ENCODE measurements at regions not wholly inside any gene's neighbourhood (a gene's known extent, or its start where the extent isn't known, plus 50 kb on each side); places are given as distances from the start of the nearest gene placed in this dataset.
"Not testable (repeated sequence)": the region's sequence is repeated elsewhere in the genome, so short reads cannot be mapped to it uniquely, and the experiment has no call there.

DNA sequence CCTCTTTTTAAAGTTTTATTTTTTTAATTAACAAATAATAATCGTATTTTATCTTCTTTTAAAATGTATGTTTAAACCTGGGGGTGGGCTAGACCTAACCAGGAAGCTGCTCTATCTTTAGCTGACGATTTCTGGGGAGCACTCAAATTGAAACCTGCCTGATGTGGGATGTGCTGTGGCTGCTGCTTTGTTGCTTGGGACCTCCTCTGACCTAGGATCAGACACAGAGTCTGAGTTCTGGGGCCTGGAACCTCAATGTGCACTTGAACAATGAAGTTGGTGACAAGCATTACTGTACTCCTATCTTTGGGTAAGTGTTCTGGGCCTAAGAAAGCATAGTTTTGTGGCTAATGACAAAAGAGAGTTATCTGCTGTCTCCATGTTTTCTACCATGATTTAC is 386.7 kb downstream of the DAD1 start:
- TF ChIP-seq, protein P1, sequence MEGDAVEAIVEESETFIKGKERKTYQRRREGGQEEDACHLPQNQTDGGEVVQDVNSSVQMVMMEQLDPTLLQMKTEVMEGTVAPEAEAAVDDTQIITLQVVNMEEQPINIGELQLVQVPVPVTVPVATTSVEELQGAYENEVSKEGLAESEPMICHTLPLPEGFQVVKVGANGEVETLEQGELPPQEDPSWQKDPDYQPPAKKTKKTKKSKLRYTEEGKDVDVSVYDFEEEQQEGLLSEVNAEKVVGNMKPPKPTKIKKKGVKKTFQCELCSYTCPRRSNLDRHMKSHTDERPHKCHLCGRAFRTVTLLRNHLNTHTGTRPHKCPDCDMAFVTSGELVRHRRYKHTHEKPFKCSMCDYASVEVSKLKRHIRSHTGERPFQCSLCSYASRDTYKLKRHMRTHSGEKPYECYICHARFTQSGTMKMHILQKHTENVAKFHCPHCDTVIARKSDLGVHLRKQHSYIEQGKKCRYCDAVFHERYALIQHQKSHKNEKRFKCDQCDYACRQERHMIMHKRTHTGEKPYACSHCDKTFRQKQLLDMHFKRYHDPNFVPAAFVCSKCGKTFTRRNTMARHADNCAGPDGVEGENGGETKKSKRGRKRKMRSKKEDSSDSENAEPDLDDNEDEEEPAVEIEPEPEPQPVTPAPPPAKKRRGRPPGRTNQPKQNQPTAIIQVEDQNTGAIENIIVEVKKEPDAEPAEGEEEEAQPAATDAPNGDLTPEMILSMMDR (conservative IDR thresholded peaks at IDR 0.05; ENCODE audit: control insufficient read depth, insufficient read depth, low read depth, low read length) = no peak
- no peak for DNase-seq (ENCODE audit: low read depth)
- no peak overlapping the region for H3K4me3 ChIP-seq (ENCODE audit: control insufficient read depth, low read depth, low read length)

DNA sequence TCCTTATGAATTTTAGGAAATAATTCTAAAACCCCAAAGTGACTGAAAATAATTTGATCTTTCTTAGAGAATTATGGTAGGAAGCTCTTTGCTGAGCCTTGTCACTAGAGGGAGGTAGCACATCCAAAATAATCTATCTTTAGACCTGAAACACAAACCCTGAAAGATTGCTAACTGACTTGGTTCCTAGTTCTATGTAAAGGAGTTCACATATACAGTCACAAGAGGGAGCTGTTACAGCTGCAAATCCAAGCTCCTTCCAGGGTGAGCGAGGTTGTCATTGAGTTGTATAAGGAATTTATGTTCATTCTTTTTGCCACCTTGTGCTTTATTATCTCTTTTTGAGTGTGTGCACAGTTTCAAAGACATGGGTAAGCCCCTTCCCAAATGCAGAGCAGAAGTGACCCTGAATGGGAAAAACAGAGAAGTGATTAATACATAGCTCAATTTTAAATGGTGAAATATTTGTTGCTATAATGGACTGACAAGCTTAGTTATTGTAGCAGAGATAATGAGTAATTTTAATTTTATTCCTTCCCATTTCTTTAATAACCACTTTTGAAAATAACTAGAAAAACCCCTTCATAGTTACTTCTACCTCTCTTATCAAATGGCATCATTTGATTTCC is 387.9 kb downstream of the DAD1 start:
- no peak overlapping the region for H3K4me3 ChIP-seq (ENCODE audit: control insufficient read depth, low read depth, low read length)
- DNase-seq (ENCODE audit: low read depth) = peak; percentile 62
- TF ChIP-seq, protein P1 (conservative IDR thresholded peaks at IDR 0.05; ENCODE audit: control insufficient read depth, insufficient read depth, low read depth, low read length) = peak; percentile 75

DNA sequence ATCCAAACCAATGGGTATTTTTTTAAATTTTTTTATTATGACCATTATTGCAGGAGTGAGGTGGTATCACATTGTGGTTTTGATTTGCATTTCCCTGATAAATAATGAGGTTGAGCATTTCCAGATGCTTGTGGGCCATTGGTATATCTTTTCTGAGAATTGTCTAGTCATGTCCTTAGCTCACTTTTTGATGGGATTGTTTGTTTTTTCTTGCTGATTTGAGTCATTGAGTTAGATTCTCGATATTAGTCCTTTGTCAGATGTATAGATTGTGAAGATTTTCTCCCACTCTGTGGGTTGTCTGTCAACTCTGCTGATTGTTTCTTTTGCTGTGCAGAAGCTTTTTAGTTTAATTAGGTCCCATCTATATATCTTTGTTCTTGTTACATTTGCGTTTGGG is 388.9 kb downstream of the DAD1 start:
- not testable (repeated sequence) for DNase-seq (ENCODE audit: low read depth); H3K4me3 ChIP-seq (ENCODE audit: control insufficient read depth, low read depth, low read length)

DNA sequence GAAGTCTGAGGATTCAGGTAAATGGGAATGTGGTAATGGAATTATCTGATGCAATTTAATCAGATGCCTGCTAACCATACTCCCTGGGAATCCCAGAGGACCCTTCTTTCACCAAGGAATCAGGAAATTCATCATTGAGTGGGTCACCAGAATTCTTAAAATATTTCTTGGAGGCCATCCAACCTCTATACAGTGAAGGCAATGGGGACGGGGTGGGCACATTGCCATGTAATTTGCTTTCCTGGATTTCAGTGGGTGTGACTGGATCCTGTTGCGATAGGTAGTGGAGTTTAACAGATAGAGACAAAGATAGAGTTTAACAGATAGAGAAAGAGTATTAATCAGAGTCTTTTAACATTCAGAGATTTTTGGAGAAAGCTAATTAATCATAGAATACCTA is 394.4 kb downstream of the DAD1 start:
- TF ChIP-seq, protein P1 (conservative IDR thresholded peaks at IDR 0.05; ENCODE audit: control insufficient read depth, insufficient read depth, low read depth, low read length) = no peak
- no peak overlapping the region for H3K4me3 ChIP-seq (ENCODE audit: control insufficient read depth, low read depth, low read length)
- peak; percentile 5 for DNase-seq (ENCODE audit: low read depth)

DNA sequence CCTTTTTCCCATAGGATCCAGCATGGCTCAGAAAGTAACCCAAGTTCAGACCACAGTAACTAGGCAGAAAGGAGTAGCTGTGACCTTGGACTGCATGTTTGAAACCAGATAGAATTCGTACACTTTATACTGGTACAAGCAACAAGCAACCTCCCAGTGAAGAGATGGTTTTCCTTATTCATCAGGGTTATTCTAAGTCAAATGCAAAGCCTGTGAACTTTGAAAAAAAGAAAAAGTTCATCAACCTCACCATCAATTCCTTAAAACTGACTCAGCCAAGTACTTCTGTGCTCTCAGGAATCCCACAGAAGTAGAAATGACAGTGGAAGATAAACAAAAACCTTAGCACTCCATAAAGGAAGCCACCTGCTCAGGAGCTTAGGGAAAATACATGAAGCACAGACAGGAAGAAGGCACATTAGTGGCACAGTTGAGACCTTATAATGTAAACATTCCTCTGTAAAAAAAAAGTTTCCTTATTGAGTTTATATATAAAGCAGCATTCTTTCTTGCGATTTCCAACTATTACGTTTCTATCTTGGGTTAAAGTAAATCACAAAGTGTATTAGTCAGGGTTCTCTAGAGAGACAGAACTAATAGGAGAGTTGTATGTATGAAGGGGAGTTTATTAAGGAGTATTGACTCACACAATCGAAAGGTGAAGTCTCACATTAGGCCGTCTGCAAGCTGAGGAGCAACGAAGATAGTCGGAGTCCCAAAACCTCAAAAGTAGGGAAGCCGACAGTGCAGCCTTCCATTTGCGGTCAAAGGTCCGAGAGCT is 398.4 kb downstream of the DAD1 start:
- TF ChIP-seq, protein P1 (conservative IDR thresholded peaks at IDR 0.05; ENCODE audit: control insufficient read depth, insufficient read depth, low read depth, low read length) = no peak
- peak; percentile 72 for DNase-seq (ENCODE audit: low read depth)
- no peak overlapping the region for H3K4me3 ChIP-seq (ENCODE audit: control insufficient read depth, low read depth, low read length)

DNA sequence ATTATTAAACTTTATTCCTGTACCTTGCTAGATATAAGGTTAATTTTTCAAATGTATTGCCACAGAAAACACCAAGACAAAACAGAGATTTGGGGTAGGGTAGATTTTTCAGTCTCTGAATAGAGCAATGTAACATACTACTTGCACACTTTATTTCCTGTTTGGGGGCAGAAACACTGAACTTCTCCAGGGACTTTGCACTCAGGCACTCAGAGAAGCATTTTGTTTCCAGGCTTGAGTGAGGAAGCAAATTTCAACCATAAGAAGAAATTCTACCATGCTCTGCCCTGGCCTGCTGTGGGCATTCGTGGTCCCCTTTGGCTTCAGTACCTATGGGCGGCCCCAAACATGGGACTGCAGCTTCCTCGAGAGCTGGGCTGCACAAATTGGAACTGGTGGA is 399.1 kb downstream of the DAD1 start:
- no peak overlapping the region for H3K4me3 ChIP-seq (ENCODE audit: control insufficient read depth, low read depth, low read length)
- no peak for DNase-seq (ENCODE audit: low read depth)
- TF ChIP-seq, protein P1 (conservative IDR thresholded peaks at IDR 0.05; ENCODE audit: control insufficient read depth, insufficient read depth, low read depth, low read length) = no peak

DNA sequence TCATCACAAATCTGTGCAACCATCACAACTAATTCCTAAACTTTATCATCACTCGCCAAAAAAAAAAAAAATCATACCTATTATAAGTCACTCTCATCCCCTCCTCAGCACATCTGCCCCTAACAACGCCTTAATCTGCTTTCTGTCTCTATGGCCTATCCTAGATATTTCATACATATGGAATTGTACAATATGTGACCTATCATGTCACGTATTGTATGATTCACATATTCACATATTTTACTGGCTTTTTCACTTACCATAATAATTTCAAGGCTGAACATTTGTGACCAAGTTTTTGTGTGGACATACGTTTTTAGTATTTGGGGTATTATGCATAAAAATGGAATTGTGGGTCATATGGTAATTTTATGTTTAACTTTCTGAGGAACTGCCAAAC is 400.7 kb downstream of the DAD1 start:
- peak; percentile 74 for DNase-seq (ENCODE audit: low read depth)
- TF ChIP-seq, protein P1 (conservative IDR thresholded peaks at IDR 0.05; ENCODE audit: control insufficient read depth, insufficient read depth, low read depth, low read length) = no peak
- H3K4me3 ChIP-seq (ENCODE audit: control insufficient read depth, low read depth, low read length) = no peak overlapping the region
